ENCODE measurements at regions not wholly inside any gene's neighbourhood (a gene's known extent, or its start where the extent isn't known, plus 50 kb on each side); places are given as distances from the start of the nearest gene placed in this dataset.

DNA sequence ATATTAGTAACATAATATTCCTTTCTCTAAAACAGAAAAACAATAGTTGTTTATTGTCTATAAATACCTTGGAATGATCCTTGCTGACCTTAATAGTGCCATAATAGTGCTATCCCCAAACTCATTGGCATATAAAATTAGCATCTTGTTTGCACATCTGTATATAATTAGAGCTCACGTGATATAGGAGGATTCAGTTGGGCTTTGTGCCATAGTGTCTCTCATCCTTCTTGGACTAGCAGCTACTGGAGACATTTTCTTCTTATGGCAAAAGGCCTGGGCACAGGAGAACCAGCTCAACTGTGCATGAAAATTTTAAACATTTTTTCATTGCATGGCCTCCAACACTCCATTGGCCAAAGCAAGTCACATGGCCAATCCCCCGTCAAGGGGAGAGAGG is 342.5 kb downstream of the SPATA31D1 start:
- TF ChIP-seq ZNF274 (IDR thresholded peaks at IDR 0.05; ENCODE audit: low read depth, low read length) (no peak), YY1 (IDR thresholded peaks at IDR 0.05; ENCODE audit: insufficient read depth, insufficient read length) (no peak)
